H7 (cell line): ENCODE measurements at regions not wholly inside any gene's neighbourhood (a gene's known extent, or its start where the extent isn't known, plus 50 kb on each side); places are given as distances from the start of the nearest gene placed in this dataset.

Source experiments
- DNase-seq: peaks from one replicate; pipeline ENCODE4 v3.0.0; 2012
- H3K27me3 ChIP-seq: 2 replicates; pipeline ENCODE4 v1.6.0; 2011; ENCODE audit warnings: mild to moderate bottlenecking, low read length; ENCODE audit not compliant: control insufficient read depth, insufficient read depth
- H3K36me3 ChIP-seq: replicated peaks from 2 replicates; pipeline ENCODE4 v1.5.1; 2011; ENCODE audit warnings: low read length; ENCODE audit not compliant: control insufficient read depth, insufficient read depth
- H3K4me3 ChIP-seq: 2 replicates; pipeline ENCODE4 v1.5.1; 2011; ENCODE audit warnings: low read depth, mild to moderate bottlenecking, control low read depth, low read length, moderate library complexity; ENCODE audit not compliant: insufficient read depth

GRCh38 chr2:173452416-173452815 is 97.7 kb downstream of the CDCA7 start:
- DNase-seq = peak; percentile 33
- H3K27me3 ChIP-seq = peaks cover 2% of the 10 kb centered on the region; the same call in 1 of the 2 replicates
- H3K4me3 ChIP-seq = no peak overlapping the region
- H3K36me3 ChIP-seq = no peaks in the 10 kb centered on the region

DNA sequence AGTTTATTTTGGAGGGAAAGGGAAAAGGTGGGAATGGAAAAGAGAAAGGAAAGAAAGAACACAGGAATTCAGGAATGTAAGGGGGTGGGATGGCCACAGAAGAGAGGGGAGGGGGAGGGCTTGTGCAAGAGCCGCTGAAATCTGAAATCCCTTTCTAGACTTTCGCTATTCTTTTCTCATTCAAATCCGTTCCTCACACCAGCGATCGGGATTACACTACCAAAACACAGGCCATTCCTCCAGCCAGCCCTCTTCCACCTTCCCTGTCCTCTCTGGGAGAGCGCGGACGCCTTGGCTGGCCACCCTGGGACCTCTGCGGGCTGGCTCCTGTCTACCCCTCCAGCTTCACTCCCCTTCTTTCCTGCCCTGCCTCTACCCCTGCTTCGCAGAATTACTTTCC is 102.3 kb downstream of the CDCA7 start:
- no peaks in the 10 kb centered on the region for H3K36me3 ChIP-seq
- peak; percentile 64 for DNase-seq
- H3K4me3 ChIP-seq = 0 out of 2 replicates have a peak overlapping the region, but pooled peaks have one; percentile 8
- peaks cover 2% of the 10 kb centered on the region; the same call in 1 of the 2 replicates for H3K27me3 ChIP-seq

DNA sequence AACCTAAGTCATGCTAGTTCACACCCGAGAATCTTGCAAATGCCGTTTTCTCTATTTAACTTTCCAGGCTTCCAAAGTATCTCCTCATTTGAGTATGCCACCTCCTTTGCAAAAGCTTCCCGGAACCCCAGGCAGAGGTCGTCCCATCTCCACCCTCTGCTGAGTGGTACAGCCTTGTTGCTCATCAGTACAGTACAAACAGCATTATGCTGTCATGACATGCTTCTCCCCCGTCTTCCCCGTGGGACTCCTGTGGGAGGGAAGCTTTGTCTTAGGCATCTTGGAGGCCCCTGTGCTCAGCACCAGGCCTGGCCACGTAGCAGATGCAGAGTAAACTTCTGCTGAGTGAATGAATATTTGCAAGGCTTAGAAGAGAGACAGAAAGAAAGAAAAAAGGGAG is 102.7 kb downstream of the CDCA7 start:
- Histone ChIP-seq H3K4me3 (no peak overlapping the region), H3K36me3 (no peaks in the 10 kb centered on the region), H3K27me3 (peaks cover 2% of the 10 kb centered on the region; the same call in 1 of the 2 replicates)
- peak; percentile 28 for DNase-seq

DNA sequence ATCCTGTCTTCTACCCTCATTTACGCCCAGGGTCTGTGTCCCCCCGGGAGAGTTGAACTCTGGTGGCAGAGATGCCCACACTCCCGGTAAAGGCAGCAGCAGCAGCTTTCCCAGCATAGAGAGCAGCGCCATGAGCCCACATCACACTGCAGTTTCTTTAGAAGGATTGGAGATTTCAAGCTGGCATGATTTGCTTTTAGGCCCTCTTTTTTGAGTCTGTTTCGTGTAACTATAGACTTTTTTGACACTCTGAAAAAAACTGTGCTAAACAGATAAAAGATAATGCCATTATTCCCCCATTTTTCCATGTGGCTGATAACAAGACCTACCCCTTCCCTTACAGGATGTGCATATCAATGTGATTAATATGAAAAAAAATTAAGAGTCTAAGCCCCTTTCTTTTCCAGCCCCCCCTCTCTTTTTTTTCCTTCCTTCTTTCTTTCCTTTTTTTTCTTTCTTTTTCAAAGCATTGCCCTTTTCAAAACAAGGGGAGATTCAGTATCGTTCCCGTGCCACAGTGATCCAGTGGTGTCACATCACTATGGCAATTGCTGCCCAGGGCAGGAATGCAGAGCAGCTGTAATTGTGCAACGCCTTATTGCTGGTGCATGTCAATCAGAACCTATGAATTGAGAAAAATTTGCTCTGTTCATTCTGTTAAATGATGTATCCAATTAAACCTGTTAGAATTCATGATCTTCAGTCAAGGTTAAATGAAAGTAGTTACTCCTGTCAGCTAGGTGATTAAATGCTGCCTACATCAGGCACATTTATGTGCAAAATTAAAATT is 104.5 kb downstream of the CDCA7 start:
- Histone ChIP-seq H3K27me3 (peaks cover 2% of the 10 kb centered on the region; the same call in 1 of the 2 replicates), H3K4me3 (no peak overlapping the region), H3K36me3 (no peaks in the 10 kb centered on the region)
- DNase-seq = peak; percentile 16

DNA sequence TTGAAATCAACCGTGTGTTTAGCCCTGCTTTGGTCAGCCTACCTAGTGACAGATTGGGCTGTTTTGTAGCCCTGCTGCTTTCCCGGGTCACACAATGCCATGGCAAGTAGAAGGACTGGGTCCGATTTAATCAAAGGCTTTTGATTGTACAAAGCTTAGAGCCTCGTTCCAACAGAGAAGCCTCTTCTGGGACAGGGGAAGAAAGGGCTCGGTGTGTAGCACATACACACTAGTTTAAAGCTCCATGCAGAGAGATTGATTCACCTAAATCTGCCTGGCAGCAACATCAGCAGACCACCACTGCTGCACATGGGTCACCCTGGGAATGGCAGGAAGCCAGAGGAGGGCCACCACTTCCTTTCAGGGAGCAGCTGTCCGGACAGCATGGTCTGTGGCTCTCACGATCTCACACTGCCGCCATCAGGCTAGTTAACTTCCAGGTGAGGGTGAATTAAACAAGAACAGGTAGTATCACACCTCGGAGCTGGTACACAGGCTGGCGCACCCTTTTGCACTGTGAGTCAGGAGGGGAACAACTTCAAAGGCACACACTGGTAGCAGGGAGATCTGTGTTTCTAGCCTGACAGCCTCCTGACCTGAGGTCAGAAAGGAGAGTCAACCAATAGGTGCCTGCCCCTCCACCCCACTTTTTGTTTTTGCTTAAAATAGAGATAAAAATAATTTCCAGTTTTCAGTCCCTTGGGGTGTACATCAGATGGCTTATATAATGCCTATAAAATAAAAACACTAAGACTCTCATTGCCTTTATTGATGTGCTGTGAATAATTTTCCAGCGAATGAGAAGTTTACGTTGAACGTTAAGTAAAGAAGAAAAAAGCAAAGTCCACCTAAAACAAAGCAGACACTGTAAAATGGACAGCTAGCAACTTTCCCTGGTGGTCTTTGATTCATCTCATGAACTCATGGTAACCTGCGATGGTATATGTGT is 108.5 kb downstream of the CDCA7 start:
- Histone ChIP-seq H3K27me3 (no peaks in the 10 kb centered on the region), H3K36me3 (no peaks in the 10 kb centered on the region), H3K4me3 (no peak overlapping the region)
- no peak for DNase-seq

- no peak for DNase-seq
- Histone ChIP-seq H3K36me3 (no peaks in the 10 kb centered on the region), H3K27me3 (no peaks in the 10 kb centered on the region), H3K4me3 (no peak overlapping the region)
Measured at GRCh38 chr2:173463846-173464245, 109.2 kb downstream of the CDCA7 start.

DNA sequence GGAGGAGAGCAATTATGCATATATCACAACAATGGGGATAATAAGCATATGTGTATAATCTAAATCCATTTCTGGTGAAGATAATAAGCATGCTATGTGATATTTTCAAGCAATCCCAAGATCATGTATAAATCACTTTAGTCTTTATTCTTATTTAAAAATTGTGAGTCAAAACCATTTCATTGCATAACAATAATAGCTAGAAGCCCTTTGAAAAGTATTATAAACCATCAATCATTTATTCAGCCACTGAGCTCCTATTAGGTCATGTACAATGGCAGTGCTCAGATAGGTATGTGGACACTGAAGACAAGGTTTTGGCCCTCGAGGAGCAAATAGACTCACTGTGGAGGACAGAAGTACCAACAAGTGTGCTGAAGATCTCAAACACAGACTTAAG is 113.1 kb downstream of the CDCA7 start:
- Histone ChIP-seq H3K4me3 (no peak overlapping the region), H3K36me3 (no peaks in the 10 kb centered on the region), H3K27me3 (no peaks in the 10 kb centered on the region)
- no peak for DNase-seq

DNA sequence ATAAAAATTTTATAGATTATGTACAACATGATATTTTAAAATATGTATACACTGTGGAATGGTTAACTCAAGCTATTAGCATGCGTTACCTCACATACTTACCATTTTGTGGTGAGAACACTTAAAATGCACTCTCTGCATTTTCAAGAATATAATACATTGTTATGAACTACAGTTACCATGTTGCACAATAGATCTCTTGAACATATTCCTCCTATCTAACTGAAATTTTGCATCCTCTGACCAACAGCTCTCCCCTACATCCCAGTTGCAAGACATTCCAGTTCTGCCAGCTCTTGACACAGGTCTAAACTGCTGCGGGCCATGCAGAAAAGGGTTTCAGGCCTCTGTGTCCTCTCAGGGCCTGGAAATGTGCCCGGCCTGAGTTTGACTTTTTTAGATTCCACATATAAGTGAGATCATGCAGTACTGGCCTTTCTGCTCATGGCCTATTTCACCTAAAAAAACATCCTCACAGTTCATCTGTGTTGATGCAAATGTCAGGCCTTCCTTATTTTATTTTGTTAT is 113.7 kb downstream of the CDCA7 start:
- no peaks in the 10 kb centered on the region for H3K36me3 ChIP-seq
- DNase-seq = no peak
- H3K4me3 ChIP-seq = no peak overlapping the region
- H3K27me3 ChIP-seq = no peaks in the 10 kb centered on the region

DNA sequence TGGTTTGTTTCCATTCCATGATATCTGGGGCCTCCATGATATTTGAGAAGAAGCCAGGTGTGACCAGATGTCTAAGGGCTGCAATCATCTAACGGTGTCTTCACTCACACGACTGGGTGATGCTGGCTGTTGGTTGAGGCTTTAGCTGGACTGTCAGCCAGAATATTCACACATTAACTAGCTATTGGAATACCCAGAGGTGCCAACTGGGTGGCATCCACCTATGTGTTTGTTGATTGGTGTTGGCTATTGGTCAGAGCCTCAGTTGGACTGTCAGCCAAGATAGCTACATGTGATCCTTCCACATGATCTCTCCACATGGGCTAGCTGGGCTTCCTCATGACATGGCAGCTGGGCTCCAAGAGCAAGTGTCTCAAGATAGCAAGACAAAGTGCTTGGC is 117.4 kb downstream of the CDCA7 start:
- H3K36me3 ChIP-seq = no peaks in the 10 kb centered on the region
- no peak for DNase-seq
- H3K4me3 ChIP-seq = no peak overlapping the region
- no peaks in the 10 kb centered on the region for H3K27me3 ChIP-seq

- no peak for DNase-seq
- H3K4me3 ChIP-seq = no peak overlapping the region
- H3K36me3 ChIP-seq = no peaks in the 10 kb centered on the region
- H3K27me3 ChIP-seq = no peaks in the 10 kb centered on the region
Measured at GRCh38 chr2:173483137-173483536, 128.5 kb downstream of the CDCA7 start.

DNA sequence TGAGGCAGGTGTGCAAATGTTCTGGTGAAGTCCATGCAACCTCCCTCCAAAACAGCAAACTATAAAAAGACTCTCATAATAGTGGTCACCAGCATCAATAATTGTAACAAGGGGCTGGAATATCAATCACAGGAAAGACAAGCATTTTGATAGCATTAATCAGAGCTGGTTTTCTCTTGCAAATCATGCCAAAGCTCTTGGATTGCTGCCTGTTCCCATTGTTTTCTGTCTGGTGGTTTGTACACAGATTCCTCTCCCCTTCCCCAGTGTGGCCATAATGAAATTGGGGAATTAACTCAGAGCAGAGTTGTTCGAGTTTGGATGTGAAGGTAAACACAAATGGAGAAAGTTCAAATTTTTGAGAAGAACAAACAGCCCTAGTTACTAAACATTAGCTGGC is 134.2 kb downstream of the CDCA7 start:
- DNase-seq = no peak
- no peaks in the 10 kb centered on the region for H3K27me3 ChIP-seq
- no peak overlapping the region for H3K4me3 ChIP-seq
- no peaks in the 10 kb centered on the region for H3K36me3 ChIP-seq

- no peaks in the 10 kb centered on the region for H3K27me3 ChIP-seq
- no peak for DNase-seq
- H3K4me3 ChIP-seq = no peak overlapping the region
- H3K36me3 ChIP-seq = no peaks in the 10 kb centered on the region
Measured at GRCh38 chr2:173491418-173491817, 136.7 kb downstream of the CDCA7 start.

GRCh38 chr2:173493874-173494273 is 139.2 kb downstream of the CDCA7 start:
- no peak for DNase-seq
- Histone ChIP-seq H3K4me3 (no peak overlapping the region), H3K27me3 (no peaks in the 10 kb centered on the region), H3K36me3 (no peaks in the 10 kb centered on the region)

- no peaks in the 10 kb centered on the region for H3K27me3 ChIP-seq
- H3K4me3 ChIP-seq = no peak overlapping the region
- H3K36me3 ChIP-seq = no peaks in the 10 kb centered on the region
- no peak for DNase-seq
Measured at GRCh38 chr2:173496746-173497145, 142.1 kb downstream of the CDCA7 start.

- H3K4me3 ChIP-seq = no peak overlapping the region
- H3K36me3 ChIP-seq = no peaks in the 10 kb centered on the region
- no peaks in the 10 kb centered on the region for H3K27me3 ChIP-seq
- no peak for DNase-seq
Measured at GRCh38 chr2:173500953-173501352, 146.3 kb downstream of the CDCA7 start.
